T1000 (cell line): ENCODE measurements at regions not wholly inside any gene's neighbourhood (a gene's known extent, or its start where the extent isn't known, plus 50 kb on each side); places are given as distances from the start of the nearest gene placed in this dataset.
"Not testable (repeated sequence)": the region's sequence is repeated elsewhere in the genome, so short reads cannot be mapped to it uniquely, and the experiment has no call there.

Experiments used
- DNase-seq: peaks from one replicate; lab custom pipeline; 2025; ENCODE audit warnings: mixed read lengths; lab: John Stamatoyannopoulos, UW

DNA sequence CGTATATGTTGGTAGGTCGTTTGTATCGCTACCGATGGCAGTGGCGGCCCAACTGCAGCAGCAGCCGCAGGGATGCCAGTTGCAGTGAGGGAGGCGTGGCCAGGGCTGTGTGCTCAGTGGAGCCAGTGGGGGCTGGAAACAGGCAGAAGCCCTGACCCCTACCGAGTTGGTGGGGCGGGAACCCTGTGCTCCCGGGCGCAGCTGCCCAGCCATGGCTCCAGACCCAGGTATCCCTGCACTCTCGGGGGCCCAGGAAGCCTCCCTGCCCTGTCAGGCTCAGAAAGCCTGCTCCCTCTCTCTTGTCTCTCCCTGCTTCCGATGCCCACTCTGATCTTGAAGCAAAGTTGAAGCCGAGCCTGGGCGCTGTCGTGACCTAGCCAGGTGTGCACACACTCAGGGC lies 78.6 kb upstream of the ITGB1 start:
- DNase-seq, result no peak

DNA sequence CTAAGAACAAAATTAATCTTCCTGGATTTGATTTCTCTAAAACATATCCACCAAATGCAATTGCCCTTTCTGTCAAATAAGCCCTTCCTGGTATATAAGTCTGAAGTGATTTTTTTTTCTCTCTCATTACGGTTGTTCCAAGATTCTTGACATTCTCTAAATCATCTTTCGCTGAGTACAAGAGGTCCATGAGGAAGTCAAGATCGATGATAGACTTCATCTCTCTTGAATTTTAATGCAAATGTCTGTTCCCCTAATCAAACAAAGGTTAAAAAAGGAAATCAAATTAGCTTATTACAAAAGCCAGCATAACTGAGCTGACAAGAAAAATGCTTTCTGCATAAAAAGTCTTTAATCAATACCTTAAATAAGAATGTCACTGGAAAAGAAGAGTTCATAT lies 77.4 kb upstream of the ITGB1 start:
- DNase-seq, result no peak

DNA sequence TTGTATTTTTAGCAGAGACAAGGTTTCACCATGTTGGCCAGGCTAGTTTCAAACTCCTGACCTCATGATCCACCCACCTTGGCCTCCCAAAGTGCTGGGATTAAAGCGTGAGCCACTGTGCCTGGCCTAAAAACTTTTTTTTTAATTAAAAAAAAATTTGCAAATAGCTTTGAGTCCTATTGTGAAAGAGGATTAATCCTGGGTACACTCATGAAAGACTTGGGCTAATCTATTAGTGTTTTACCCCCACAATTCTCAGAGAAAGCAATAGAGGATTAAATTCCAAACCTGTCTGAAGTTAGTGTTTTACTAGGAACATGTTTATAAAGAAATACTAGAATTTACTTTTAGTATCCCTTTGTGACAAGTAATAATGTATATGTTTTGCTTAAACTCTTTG lies 76.9 kb upstream of the ITGB1 start:
- no peak for DNase-seq

DNA sequence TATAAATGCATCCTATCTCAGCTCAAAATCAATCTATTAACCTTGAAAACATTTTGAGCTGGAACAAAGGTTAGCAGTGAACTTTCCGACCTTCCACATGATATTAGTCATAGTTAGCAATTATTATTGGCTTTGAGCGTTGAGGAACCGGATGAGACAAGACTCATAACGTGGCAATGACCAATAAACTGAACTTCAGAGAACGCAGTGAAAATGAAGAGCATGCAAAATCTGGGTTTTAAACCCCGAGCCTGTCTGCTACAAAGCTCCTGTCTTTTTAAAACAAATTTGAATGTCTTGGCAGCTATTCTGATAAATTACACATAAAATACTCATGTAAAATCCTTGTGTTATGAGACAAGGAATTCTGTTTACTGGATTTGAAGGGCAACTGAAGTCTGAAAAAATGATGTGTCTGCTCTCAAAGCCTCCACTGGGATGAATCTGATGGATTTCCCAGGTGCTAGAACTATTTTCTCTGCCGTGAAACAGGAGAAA lies 74.7 kb upstream of the ITGB1 start:
- DNase-seq, result peak; percentile 8

DNA sequence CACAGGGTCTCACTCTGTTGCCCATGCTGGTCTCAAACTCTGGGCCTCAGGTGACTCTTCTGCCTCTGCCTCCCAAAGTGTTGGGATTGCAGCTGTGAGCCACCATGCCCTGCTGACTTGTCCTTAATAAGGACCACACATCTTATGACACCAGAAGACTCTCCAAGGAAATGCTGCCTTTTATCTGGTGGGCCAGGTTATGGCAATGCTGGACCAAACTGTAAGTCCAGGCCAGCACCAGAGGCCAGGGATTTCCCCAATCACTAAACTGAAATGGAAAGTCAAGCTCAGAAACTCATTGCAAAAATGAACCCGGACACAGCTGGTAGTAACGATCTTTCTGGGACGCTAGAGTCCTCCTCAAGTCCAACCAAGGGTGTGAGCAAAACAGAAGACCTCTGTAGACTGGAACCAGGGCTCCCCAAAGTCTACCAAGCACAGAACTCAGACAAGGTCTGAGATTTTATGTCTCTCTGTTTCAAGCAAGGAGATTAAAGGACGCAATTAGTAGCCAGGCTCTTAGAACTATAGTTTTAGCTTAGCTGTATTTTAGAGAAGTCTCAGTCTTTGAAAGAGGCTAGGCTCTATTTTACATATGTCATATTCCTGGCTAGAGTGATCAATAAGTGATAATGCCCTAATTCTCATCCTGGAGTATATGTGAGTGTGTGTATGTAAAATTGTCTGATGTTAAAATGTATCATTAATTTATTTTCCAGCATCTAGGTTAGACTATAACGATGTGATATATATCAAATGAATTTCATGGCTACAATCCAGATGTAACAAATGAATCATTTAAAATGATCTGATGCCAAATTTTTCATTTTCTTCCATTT lies 74.0 kb upstream of the ITGB1 start:
- no peak for DNase-seq

DNA sequence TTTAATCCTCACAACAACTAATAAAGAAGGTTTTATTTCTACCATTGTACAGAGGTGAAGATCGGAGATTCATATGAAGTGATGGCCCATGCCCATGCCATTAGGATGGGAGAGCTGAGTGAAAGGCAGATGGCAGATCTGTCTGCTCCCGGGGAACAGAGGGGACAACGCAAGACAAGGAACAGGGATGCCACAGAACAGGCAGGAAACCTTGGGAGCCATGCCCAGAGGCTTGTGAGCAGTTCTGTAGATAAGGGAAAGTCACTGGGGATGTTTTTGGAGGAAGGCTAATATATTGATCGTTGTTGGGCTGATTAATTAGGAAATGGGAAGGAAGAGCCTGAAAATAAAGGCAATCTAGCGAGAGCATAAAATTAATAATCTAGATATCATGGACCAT lies 73.1 kb upstream of the ITGB1 start:
- no peak for DNase-seq

DNA sequence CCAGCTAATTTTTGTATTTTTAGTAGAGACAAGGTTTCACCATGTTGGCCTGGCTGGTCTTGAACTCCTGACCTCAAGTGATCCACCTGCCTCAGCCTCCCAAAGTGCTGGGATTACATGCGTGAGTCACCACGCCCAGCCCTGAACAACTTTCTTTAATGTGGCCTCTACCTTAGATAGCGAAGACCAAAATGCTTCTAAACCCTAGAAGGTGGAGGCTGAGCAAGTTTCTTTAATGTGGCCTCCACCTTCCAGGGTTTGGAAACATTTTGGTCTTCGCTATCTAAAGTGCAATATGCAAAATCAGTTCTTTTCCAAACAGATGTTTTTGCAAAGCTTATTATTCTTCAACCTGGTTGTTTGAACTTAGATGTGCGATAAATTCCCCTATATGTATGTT lies 70.5 kb upstream of the ITGB1 start:
- not testable (repeated sequence) for DNase-seq

DNA sequence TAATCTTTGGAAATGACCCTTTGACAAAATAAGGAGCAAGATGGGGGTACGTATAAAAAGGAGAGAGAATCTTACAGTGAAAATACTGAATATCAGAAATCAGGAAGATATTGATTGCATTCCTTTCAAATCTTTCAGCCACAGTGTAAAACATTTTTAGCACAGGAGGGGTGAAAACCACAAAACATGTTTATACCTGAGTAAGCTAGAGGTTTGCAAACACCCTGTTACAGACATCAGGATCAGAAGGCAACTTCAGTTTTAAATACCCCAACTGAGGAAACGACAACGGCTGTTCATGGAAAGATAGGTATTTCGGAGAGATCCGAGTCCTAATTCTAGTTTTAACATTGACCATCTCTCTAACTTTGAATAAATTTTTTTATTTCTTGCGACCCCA lies 69.1 kb upstream of the ITGB1 start:
- no peak for DNase-seq

DNA sequence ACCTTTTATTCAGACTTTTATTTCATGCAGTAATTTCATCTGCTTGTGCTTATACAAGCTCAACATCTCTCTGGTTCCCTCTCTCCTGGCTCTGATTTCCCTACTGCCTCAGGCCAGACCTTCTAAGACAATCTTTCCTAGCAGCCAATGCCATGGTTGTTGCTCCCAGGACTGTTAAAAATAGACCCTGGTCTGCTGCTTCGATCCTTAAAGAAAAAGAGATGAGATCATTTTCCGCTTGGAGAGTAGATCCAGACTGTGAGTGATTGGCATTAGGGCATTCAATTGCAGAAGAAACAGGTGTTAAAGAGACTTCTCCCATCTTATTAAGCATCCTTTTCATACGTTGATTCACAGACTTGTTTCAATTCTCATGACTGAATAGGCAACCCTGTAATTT lies 68.4 kb upstream of the ITGB1 start:
- no peak for DNase-seq

DNA sequence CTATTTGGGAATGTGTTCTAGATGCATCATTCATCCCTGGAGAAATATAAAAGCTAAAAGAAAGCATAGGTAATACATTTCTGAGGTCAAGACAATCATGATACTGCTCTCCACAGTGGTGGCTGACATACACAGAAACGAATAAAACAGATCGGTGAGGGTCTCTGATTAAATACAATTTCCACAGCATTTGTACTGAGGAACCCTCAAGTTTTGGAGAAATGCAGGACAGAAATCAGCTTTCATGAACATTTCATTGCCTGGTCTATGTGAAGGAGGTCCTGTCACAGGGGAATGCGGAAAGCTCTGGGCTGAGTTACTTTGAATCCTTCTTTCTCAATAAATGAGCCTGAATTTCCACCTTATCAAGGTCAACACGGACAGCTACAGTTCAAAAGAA lies 67.9 kb upstream of the ITGB1 start:
- DNase-seq, result no peak

DNA sequence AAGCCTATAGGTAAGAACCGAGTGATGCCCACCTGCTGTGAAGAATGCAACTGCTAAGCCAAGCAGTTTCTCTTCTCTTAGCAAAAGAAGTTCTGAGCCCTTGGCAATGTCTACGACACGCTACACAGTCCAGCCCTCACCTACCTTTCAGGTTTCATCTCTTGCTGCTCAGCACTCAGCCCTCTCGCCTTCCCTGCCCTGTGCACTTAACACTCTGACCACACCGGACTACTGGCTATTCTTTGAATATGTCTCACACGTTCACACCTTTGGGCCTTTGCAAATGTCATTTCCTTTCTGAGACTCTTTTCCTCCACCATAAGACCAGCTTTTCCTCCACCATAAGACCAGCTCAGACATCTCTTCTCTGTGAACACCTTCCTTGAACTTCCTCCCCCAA lies 67.0 kb upstream of the ITGB1 start:
- no peak for DNase-seq

DNA sequence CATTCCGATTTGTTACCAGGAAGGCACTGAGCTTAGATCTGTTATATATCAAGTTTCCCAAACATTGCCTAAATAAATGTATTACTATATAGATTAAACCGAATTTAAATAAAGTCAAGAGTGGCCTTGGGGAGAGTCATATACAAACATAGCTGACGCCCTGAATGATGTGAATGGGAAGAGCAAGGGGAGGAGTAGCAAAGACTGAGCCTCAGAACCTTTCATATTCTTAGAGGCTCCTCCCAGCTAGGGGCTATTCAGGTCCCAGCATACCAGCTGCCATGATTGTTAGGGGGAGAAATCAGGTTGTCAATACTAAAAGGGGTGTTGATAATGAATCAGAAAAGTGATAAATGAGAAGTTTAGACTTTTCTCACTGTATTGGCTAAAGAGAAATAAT lies 64.7 kb upstream of the ITGB1 start:
- no peak for DNase-seq

DNA sequence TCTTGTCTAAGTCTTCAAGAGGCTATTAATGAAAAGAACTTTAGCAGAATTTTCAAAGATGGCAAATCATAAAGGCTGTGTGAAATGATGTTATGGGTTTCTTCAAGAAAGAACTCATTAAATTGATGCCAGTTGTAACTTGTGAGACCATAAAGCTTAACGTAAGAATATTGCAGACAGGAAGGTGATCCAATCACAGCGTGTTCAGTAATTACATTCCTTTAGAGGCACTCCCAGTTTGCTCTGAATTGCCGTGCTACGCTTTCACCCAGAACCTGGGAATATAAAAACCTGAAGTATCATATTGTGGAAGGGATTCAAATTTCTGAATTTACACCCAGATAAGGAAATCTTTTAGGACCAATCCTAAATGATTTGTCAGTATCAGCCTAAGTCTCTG lies 64.1 kb upstream of the ITGB1 start:
- DNase-seq, result no peak

DNA sequence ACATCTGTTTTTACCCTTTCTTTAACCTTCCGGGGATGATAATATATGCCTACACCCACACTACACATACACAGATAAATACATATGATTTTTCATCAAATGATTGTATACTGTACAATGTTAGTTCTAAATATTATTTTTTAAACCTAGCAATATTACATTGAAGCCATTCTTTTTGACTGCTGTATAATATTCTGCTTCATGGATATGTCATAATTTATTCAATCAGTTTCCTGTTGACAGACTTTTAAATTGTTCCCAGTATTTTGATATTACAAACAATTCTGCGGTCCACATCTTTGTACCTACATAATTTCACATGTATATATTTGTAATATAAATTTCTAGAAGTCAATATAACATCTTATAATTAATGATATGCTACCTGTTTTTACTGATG lies 59.0 kb upstream of the ITGB1 start:
- DNase-seq, result no peak

DNA sequence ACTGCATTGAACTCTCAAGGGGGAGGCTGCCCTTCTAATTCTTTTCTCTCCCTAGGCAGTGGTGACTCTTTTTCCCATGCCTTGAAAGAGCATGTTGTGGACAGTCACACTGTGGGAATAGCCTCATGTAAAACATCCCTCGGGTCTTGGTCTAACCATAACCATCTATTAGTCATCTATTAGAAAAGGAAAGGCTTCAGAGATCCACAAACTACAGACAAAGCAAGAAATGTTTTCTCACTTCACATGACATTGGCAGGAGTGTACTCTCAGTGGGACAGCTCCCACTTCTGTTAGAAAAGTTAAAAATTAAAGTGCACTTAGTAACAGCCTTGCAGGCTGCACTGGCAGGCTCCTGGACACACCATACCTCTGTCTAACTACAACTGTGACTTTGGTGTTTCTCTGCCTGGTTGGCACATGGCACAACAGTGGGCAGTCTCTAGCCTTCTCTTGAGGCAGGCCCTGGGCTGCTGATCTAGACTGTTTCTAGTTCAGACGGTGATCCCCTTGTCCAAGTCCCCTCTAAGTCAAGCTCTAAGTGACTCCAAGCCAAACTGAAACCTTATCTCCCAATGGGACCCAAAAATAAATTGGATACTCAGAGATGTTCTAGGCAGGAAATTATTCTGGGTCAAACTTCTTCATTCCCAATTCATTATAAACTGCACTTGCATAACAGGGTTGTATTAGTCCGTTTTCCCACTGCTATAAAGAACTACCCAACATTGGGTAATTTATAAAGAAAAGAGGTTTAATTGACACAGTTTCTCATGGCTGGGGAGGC lies 57.9 kb upstream of the ITGB1 start:
- no peak for DNase-seq

DNA sequence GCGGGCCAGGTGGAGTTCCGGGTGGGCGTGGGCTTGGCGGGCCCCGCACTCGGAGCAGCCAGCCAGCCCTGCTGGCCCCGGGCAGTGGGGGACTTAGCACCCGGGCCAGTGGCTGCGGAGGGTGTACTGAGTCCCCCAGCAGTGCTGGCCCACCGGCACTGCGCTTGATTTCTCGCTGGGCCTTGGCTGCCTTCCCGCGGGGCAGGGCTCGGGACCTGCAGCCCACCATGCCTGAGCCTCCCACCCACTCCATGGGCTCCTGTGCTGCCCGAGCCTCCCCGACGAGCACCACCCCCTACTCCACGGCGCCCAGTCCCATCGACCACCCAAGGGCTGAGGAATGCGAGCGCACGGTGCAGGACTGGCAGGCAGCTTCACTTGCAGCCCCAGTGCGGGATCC lies 55.3 kb upstream of the ITGB1 start:
- not testable (repeated sequence) for DNase-seq

DNA sequence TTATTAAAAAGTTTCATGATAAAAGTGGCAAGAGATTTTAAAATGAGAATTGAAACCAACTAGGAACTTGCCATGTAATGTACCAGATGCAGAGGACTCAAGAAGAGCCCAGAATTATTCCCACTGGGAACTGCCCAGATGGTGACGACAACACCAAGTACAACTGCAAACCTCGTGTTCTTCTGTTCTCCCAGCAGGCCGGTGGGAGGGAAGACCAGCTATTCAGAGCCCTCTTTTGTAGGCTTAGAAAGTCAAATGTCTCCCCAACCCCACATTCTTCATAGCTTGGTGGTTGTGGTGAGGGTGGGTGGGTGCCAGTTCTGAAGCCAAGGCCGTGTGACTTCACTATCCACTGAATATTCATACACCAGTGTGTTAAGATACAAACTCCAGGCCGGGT lies 54.3 kb upstream of the ITGB1 start:
- DNase-seq, result no peak

DNA sequence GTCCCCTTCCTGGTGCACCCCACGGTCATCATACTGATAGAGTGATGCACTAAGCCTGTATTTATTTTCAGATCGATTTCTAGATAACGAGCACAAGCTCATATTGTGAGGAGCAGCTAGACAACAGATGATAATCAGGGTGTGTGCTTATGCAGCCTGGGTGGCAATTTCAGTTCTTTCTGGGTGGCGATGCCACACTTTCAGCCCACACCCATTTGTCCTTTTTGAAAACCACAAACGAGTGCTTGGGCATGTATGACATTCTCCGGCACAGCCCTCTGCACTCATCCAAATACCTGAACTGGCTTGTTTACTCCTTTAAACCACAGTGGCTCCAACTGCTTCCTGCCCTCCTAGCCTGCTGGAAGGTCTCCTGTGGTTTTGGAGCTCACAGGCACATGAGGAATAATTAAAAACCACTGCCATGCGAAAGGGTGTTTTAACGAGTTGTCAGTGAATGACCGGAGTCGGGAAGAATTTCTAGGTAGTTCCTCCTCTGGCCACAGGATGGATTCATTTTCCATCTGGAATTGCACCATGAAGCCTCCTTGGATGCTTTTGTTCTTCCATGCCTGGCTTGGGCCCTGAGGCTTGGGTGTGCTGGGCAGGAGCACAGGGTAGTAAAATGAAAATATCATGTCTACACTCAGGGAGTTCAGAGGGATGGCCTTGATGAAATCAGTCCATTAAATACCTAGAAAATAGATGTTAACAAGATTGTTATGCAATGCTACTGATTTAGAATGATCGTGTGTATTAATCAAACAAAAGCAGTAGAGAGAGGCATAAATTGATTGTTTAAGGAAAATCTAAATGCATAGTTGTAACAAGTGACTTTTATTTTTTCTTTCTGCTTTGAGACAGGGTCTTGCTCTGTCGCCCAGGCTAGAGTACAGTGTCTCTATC lies 52.4 kb upstream of the ITGB1 start:
- DNase-seq, result peak; percentile 65

DNA sequence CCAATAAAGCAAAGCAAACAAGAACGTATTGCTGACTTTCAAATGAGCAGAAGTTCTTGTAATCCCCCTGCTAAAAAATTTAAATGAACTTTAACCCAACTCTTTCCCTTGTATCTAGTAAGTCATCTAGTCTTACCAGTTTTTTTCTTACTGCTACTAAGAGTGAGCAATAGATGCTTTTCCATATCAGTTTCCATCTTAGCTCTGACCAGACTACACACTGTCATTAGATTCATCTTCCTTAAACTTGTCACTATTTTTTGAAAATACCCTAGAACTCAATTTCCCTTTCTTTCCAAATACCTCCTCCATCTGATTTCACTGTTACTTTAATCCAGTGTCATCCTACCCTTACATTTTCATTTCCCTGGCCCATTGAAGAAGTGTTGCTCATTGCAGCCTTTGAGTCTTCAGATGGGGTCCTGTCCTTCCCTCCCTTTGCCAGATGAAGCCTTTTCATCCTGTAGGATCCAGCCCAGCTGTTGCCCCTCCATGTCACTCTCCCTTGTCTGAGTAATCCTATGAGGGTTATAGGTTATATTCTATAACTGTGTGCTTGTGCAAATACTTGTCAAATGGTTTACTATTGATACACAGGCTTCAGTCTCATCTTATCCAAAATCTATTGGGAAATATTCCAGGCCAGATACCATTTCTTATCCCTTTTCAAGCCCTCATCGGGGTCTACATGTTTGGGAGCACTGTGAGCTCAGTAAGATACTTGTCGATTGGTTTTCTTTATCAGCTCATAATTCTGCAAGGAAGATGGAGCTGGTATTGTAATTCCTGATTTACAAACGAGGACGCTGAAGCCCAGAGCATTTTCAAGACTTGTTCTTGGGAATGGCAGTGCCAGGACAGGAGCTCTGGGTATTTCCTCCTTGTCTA lies 51.5 kb upstream of the ITGB1 start:
- no peak for DNase-seq

DNA sequence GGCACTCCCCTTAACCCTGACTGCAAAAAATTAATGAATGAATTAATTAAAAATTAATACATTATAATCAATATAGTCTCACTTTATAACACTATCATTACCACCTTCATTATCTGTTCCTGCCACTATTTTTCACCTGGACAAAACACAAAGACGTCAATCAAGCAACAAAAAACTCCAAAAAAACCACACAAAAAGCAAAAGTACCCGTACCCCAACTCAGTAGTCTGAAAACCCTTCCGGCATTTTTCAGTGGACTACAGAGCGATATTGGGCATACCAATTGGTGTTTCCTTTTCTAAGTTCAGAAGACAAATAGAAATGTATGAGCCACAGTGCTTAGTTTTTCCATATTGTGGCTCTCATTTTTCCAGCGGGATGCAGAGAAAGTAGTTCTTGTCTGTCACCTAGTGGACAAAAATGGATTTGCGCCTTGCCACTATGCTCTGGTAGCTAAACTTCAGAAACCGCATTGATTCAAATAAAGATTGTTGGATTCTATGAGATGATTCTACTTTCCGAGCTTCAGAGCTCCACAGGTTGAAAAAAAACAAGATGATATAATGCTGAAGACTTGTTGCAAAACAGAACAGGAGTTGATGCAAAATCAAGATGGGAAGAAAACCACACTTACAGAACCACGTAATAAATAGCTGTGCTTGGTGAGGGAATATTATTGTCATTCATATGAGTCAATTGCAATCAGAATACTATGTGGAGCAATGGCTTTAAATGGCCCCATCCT lies 50.6 kb upstream of the ITGB1 start:
- DNase-seq, result peak; percentile 39
